Activated CD8-positive, alpha-beta memory T cell treated with anti-CD3 and anti-CD28 coated beads, Interleukin-2, amount 50 U/mL, for 1 hour (primary cell): ENCODE measurements at regions not wholly inside any gene's neighbourhood (a gene's known extent, or its start where the extent isn't known, plus 50 kb on each side); places are given as distances from the start of the nearest gene placed in this dataset.
A peak's percentile ranks its signal among the peaks of the same experiment; 100 is the strongest.
"Not testable (repeated sequence)": the region's sequence is repeated elsewhere in the genome, so short reads cannot be mapped to it uniquely, and the experiment has no call there.

Experiments
- DNase-seq: peaks from one replicate; pipeline ENCODE4 v3.0.0-alpha.2; 2020; ENCODE audit errors: extremely low read depth

GRCh38 chr6:157727629-157728182 lies 95.3 kb upstream of the SNX9 start:
- DNase-seq = no peak

DNA sequence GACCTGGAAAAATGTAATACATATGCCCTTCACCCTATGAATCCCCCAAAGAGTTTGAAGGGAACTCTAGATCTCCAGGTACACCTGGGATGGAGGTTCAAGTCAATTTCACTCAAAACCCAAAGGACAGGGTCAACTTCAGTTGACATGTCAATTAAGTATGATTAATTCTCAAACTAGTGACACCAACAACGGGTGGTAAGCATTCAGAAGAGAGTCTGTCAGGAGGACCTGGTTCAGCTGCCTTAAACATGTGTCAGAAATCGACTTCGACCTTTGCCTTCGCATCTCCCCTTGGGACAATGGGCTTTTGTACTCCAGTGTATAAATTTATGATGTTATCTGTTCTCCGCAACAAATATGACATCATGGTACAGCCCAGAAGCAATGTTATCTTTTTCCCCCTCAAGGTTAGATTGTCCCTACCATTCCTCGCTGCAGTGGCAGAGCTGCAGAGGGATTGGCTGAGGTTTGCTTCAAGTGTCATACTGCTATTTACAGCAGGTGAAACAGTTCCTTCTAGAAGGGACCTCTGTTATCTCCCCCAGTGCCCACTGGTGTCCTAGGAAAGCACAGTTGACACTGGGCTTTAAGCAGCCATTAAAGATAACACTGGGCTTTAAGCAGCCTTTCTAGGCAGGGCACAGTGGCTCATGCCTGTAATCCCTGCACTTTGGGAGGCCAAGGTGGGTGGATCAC lies 94.7 kb upstream of the SNX9 start:
- no peak for DNase-seq

GRCh38 chr6:157731221-157731620 lies 91.8 kb upstream of the SNX9 start:
- no peak for DNase-seq

DNA sequence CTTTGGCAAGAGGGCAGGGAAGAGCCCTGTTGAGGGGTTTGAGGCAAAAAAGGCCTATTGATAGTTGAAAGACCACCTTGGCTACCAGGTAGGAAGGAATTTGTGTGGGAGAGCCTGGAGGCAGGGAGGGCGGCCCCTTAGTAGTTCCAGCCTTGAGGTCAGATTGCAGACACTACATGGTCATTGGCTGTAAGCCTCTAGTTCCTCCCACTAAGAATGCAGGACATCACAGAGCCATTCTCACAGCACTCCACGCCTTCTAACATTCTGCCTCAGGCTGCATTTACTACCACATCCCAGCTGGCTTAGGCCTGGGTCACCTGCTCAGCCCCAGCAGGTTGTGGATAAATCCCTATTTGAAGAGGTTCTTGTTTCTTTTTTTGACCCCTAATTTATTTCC lies 91.0 kb upstream of the SNX9 start:
- no peak for DNase-seq

GRCh38 chr6:157732416-157733161 lies 90.5 kb upstream of the SNX9 start:
- no peak for DNase-seq

- DNase-seq = not testable (repeated sequence)
Measured at GRCh38 chr6:157736555-157736954, 86.5 kb upstream of the SNX9 start.

GRCh38 chr6:157741321-157741947 lies 81.6 kb upstream of the SNX9 start:
- no peak for DNase-seq

GRCh38 chr6:157741948-157742556 lies 81.0 kb upstream of the SNX9 start:
- no peak for DNase-seq

DNA sequence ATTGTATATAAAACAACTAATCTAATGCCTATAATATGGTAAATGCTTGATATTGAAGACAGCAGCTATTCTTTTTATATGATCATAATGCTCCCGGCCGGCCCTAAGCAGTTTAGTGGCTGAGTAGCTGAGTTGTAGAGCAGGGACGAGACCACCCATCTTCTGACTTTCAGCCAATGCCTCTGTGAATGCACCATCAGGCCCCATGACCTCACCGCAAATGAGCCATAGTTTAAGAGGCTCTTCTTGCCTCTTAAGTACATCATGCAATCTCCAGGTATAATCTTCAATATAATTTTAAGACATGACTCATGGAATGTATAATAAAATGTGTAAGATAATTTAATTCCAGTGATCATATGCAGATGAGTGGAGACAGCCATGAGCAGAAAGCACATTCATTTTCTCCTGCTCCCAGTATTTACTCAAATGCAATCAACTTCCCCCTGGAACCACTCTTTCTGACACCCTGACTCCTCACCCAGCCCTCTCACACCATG lies 78.9 kb upstream of the SNX9 start:
- no peak for DNase-seq

- no peak for DNase-seq
Measured at GRCh38 chr6:157746897-157747296, 76.1 kb upstream of the SNX9 start.

DNA sequence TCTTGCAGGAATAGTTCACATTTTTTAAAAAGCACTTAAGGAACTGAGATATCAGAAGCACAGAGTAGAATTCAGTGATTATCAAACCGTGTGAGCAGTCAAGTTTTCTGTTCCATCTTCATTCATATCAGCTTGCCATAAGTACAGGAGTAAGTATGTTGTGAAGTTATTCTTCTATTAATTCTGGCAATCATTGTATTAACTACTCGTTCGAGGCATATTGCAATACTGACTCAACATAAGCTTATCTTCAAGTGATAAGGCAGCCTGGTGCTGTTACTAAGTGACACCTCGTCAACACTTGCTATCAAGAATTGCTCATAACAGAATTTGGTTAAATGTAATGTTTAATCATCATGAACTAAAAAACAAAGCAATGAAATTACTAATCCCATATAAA lies 75.7 kb upstream of the SNX9 start:
- no peak for DNase-seq

- no peak for DNase-seq
Measured at GRCh38 chr6:157748839-157749571, 74.0 kb upstream of the SNX9 start.

DNA sequence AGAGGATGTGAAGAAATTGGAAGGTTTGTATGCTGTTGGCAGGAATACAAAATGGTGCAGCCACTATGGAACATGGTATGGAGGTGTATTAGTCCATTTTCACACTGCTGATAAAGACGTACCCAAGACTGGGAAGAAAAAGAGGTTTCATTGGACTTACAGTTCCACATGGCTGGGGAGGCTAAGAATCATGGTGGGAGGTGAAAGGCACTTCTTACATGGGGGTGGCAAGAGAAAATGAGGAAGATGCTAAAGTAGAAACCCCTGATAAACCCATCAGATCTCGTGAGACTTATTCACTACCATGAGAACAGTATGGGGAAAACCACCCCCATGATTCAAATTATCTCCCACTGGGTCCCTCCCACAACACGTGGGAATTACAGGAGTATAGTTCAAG lies 72.1 kb upstream of the SNX9 start:
- DNase-seq = not testable (repeated sequence)

DNA sequence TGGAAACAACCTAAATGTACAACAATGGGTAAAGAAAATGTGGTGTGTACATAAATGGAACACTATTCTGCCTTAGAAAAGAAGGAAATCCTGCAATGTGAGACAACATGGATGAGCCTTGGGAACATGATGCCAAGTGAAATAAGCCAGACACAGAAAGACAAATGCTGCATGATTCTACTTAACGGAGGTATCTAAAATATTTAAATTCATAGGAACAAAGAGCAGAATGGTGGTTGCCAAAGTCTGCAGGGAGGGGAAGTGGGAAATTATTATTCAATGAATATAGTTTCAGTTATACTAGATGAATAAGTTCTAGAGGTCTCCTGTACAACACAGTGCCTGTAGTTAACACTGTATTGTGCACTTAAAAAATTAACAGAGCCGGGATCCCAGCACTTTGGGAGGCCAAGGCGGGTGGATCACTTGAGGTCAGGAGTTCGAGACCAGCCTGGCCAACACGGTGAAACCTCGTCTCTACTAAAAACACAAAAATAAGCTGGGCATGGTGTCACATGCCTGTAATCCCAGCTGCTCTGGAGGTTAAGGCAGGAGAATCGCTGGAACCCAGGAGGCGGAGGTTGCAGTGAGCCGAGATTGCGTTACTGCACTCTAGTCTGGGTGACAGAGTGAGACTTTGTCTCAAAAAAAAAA lies 71.4 kb upstream of the SNX9 start:
- no peak for DNase-seq

- DNase-seq = not testable (repeated sequence)
Measured at GRCh38 chr6:157752879-157753278, 70.2 kb upstream of the SNX9 start.

- DNase-seq = no peak
Measured at GRCh38 chr6:157753291-157753690, 69.8 kb upstream of the SNX9 start.

GRCh38 chr6:157753801-157754200 lies 69.2 kb upstream of the SNX9 start:
- DNase-seq = not testable (repeated sequence)

- DNase-seq = no peak
Measured at GRCh38 chr6:157754351-157754750, 68.7 kb upstream of the SNX9 start.

DNA sequence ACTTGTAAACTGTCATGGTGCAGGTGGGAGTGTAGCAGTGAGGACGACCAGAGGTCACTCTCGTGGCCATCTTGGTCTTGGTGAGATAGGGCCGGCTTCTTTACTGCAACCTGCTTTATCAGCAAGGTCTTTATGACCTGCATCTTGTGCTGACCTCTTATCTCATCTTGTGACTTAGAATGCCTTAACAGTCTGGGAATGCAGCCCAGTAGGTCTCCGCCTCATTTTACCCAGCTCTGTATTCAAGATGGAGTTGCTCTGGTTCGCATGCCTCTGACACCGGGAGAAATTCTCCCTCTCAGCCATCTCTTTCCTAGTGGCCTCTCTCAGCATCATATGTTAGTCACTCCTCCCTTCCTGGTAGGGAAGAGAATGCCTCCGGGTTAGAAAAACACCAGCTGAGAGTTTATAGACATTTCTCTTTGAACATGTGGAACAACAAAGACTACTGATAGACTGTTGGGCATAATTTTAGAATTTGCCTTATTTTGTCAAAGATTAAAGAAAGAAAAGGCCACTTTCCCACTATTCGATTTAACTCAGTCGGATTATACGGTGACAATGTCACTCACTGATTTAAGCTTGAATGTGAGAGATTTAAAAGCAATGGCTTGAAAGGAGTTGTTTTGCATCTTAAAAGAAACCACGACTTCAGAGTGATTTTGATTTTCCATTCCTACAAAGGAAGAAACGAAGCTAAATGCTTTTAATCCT lies 67.9 kb upstream of the SNX9 start:
- DNase-seq = no peak

DNA sequence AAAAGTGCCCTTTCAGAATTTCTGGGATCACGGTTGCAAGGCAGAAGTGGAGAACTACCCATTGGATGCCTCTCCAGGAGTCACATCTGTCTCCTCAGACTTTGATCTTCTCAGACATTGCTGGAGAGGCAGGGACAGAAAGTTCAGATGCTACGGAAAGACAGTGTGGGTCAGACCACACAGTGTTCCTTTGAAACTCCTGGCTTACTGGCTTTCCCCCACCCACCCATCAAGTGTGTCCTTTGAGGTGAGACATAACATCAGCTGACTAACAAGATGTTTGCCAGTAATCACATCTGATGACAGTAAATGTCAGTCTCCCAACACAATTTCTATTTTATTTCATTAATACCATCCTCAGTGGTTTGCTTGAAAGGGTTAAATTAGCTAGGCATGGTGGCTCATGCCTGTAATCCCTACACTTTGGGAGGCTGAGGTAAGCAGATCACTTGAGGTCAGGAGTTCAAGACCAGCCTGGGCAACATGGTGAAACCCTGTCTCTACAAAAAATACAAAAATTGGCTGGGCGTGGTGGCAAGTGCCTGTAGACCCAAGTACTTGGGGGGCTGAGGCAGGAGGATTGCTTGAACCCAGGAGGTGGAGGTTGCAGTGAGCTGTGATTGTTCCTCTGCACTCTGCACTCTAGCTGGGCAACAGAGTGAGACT lies 67.2 kb upstream of the SNX9 start:
- peak; percentile 49 for DNase-seq
